T-cell (primary cell): ENCODE measurements at regions not wholly inside any gene's neighbourhood (a gene's known extent, or its start where the extent isn't known, plus 50 kb on each side); places are given as distances from the start of the nearest gene placed in this dataset.

ENCODE experiments used
- ATAC-seq, 4 experiments: fragments of 200-7000 bp in 3 of 4; fragments of 150-1000 bp in 1 of 4; cut with Tn5 transposase; replicated peaks in 1 of 4; 1 replicate in 3 of 4; 2 replicates in 1 of 4; pipeline ENCODE4 v1.10.0; 2021; ENCODE audit warnings: moderate library complexity in 3 of 4, mild to moderate bottlenecking in 2 of 4, moderate number of reproducible peaks in 1 of 4
- CTCF ChIA-PET, 2 donors: fragments of 300-600 bp; sonication (Branson Sonifier 250); formaldehyde crosslinking; loops; one replicate each; lab custom pipeline; 2022; ENCODE audit warnings: antibody characterized with exemption in 2 of 2; lab: Charles Lee
- POLR2A ChIA-PET, 2 donors: fragments of 300-600 bp; sonication (Branson Sonifier 250); formaldehyde crosslinking; loops; one replicate each; lab custom pipeline; 2022; ENCODE audit warnings: antibody characterized with exemption in 2 of 2; lab: Charles Lee
- DNase-seq, 35 experiments: peaks; one replicate each; pipeline versions ENCODE4 v3.0.0 to v3.0.0-alpha.2; 2013 to 2023
- H3K27ac ChIP-seq: one replicate; pipeline ENCODE4 v1.5.1; 2013; ENCODE audit warnings: low read length
- H3K27me3 ChIP-seq, 2 experiments: replicated peaks in 1 of 2; 1 replicate in 1 of 2; 2 replicates in 1 of 2; pipeline versions ENCODE4 v1.6.1 to v1.7.0; 2013; ENCODE audit warnings: low read length in 1 of 2, mixed read lengths in 1 of 2; ENCODE audit not compliant: control insufficient read depth in 2 of 2, insufficient read depth in 2 of 2; ENCODE audit errors: extremely low read depth in 1 of 2
- H3K36me3 ChIP-seq, 2 donors: 1 replicate in 1 of 2; 2 replicates in 1 of 2; pipeline versions ENCODE4 v1.6.1 to v1.7.0; 2013; ENCODE audit warnings: low read length in 1 of 2; ENCODE audit not compliant: control insufficient read depth in 2 of 2, insufficient read depth in 1 of 2; ENCODE audit errors: extremely low read depth in 1 of 2
- H3K4me1 ChIP-seq, 2 experiments: 1 replicate in 1 of 2; 2 replicates in 1 of 2; pipeline versions ENCODE4 v1.6.1 to v1.7.0; 2013; ENCODE audit warnings: low read length in 2 of 2, mixed read lengths in 1 of 2; ENCODE audit not compliant: insufficient read depth in 2 of 2, control insufficient read depth in 1 of 2; ENCODE audit errors: extremely low read depth in 1 of 2
- H3K4me3 ChIP-seq, 2 donors: 1 replicate in 1 of 2; 2 replicates in 1 of 2; pipeline versions ENCODE4 v1.5.1 to v1.7.0; 2013; ENCODE audit warnings: mild to moderate bottlenecking in 2 of 2, low read length in 1 of 2, moderate library complexity in 1 of 2; ENCODE audit not compliant: control insufficient read depth in 1 of 2; ENCODE audit errors: extremely low read depth in 1 of 2
- H3K9me3 ChIP-seq: 2 replicates; pipeline ENCODE4 v1.7.0; 2013
- H3K27ac Mint-ChIP-seq, 2 donors: one replicate each; pipeline ENCODE4 v1.8.0; 2020 to 2021; ENCODE audit warnings: mild to moderate bottlenecking in 2 of 2, mixed read lengths in 2 of 2
- H3K27me3 Mint-ChIP-seq, 2 donors: one replicate each; pipeline ENCODE4 v1.8.0; 2021 to 2022; ENCODE audit warnings: mixed read lengths in 2 of 2
- H3K36me3 Mint-ChIP-seq: one replicate; pipeline ENCODE4 v1.8.0; 2021; ENCODE audit warnings: mixed read lengths
- H3K4me1 Mint-ChIP-seq, 3 donors: one replicate each; pipeline ENCODE4 v1.8.0; 2020 to 2022; ENCODE audit warnings: mixed read lengths in 3 of 3, mild to moderate bottlenecking in 1 of 3
- H3K4me3 Mint-ChIP-seq, 3 donors: one replicate each; pipeline ENCODE4 v1.8.0; 2020 to 2022; ENCODE audit warnings: mild to moderate bottlenecking in 3 of 3, mixed read lengths in 3 of 3, moderate library complexity in 3 of 3
- H3K9me3 Mint-ChIP-seq, 3 donors: one replicate each; pipeline ENCODE4 v1.8.0; 2020 to 2022; ENCODE audit warnings: mixed read lengths in 3 of 3
- WGBS: methylation state at CpG from one replicate; pipeline ENCODE4 v1.1.5; 2013; ENCODE audit warnings: missing lambda C conversion rate; ENCODE audit not compliant: insufficient coverage; 5-methylcytosine and 5-hydroxymethylcytosine counted together

GRCh38 chrX:27086237-27086636 lies 376.9 kb downstream of the PPP4R3C start:
- Mint-ChIP-seq H3K27me3 (no peaks in the 10 kb centered on the region), H3K4me3 (no peak overlapping the region), H3K36me3 (no peaks in the 10 kb centered on the region), H3K27ac (no peak overlapping the region), H3K4me1 (no peaks in the 10 kb centered on the region), H3K9me3 (peaks cover 0 to 2% (median 0%) of the 10 kb centered on the region in 3 donors)
- H3K4me1 ChIP-seq: no peaks in the 10 kb centered on the region
- no peak overlapping the region for H3K4me3 ChIP-seq
- H3K9me3 ChIP-seq: no peaks in the 10 kb centered on the region
- no peak overlapping the region for H3K27ac ChIP-seq
- no CpG with 5 or more reads among the region's 1 CpG for WGBS
- CTCF ChIA-PET: no interaction called here
- no peaks in the 10 kb centered on the region for H3K36me3 ChIP-seq
- ATAC-seq (no peak), DNase-seq (no peak)
- POLR2A ChIA-PET: no interaction called here
- no peaks in the 10 kb centered on the region for H3K27me3 ChIP-seq

GRCh38 chrX:27085346-27085745 lies 377.8 kb downstream of the PPP4R3C start:
- Histone ChIP-seq H3K36me3 (no peaks in the 10 kb centered on the region), H3K27ac (no peak overlapping the region), H3K27me3 (no peaks in the 10 kb centered on the region), H3K4me1 (no peaks in the 10 kb centered on the region), H3K9me3 (no peaks in the 10 kb centered on the region), H3K4me3 (no peak overlapping the region)
- H3K4me1 Mint-ChIP-seq: no peaks in the 10 kb centered on the region
- H3K27ac Mint-ChIP-seq: no peak overlapping the region
- no peak for ATAC-seq
- DNase-seq: no peak
- no peak overlapping the region for H3K4me3 Mint-ChIP-seq
- peaks cover 0 to 2% (median 0%) of the 10 kb centered on the region in 3 donors for H3K9me3 Mint-ChIP-seq
- ChIA-PET CTCF (no interaction called here), POLR2A (no interaction called here)
- no peaks in the 10 kb centered on the region for H3K27me3 Mint-ChIP-seq
- WGBS: no CpG with 5 or more reads among the region's 4 CpGs
- H3K36me3 Mint-ChIP-seq: no peaks in the 10 kb centered on the region

GRCh38 chrX:27078371-27078770 lies 384.8 kb downstream of the PPP4R3C start:
- no CpG with 5 or more reads among the region's 1 CpG for WGBS
- POLR2A ChIA-PET: no interaction called here
- Histone ChIP-seq H3K4me3 (no peak overlapping the region), H3K36me3 (no peaks in the 10 kb centered on the region), H3K27ac (no peak overlapping the region), H3K4me1 (no peaks in the 10 kb centered on the region), H3K27me3 (no peaks in the 10 kb centered on the region), H3K9me3 (no peaks in the 10 kb centered on the region)
- DNase-seq (no peak), ATAC-seq (no peak)
- no peaks in the 10 kb centered on the region for H3K36me3 Mint-ChIP-seq
- no peaks in the 10 kb centered on the region for H3K27me3 Mint-ChIP-seq
- CTCF ChIA-PET: no interaction called here
- no peak overlapping the region for H3K27ac Mint-ChIP-seq
- H3K4me1 Mint-ChIP-seq: no peaks in the 10 kb centered on the region
- H3K4me3 Mint-ChIP-seq: no peak overlapping the region
- H3K9me3 Mint-ChIP-seq: peaks cover 0 to 4% (median 2%) of the 10 kb centered on the region in 3 donors

GRCh38 chrX:27057883-27058282 lies 405.3 kb downstream of the PPP4R3C start:
- Mint-ChIP-seq H3K9me3 (peaks cover 0 to 7% (median 6%) of the 10 kb centered on the region in 3 donors), H3K4me3 (no peak overlapping the region), H3K36me3 (no peaks in the 10 kb centered on the region), H3K27me3 (no peaks in the 10 kb centered on the region), H3K4me1 (no peaks in the 10 kb centered on the region), H3K27ac (no peak overlapping the region)
- no peak overlapping the region for H3K27ac ChIP-seq
- 80% methylated on average over 1 of the region's 5 CpGs for WGBS
- no peaks in the 10 kb centered on the region for H3K4me1 ChIP-seq
- H3K9me3 ChIP-seq: no peaks in the 10 kb centered on the region
- no peaks in the 10 kb centered on the region for H3K36me3 ChIP-seq
- ATAC-seq (no peak), DNase-seq (no peak)
- CTCF ChIA-PET: no interaction called here
- H3K4me3 ChIP-seq: no peak overlapping the region
- no peaks in the 10 kb centered on the region for H3K27me3 ChIP-seq
- POLR2A ChIA-PET: no interaction called here

GRCh38 chrX:27039332-27039731 lies 423.8 kb downstream of the PPP4R3C start:
- no peaks in the 10 kb centered on the region for H3K9me3 ChIP-seq
- Mint-ChIP-seq H3K9me3 (no peaks in the 10 kb centered on the region), H3K27ac (no peak overlapping the region), H3K27me3 (no peaks in the 10 kb centered on the region), H3K4me3 (no peak overlapping the region), H3K36me3 (no peaks in the 10 kb centered on the region), H3K4me1 (no peaks in the 10 kb centered on the region)
- ChIA-PET POLR2A (no interaction called here), CTCF (no interaction called here)
- ATAC-seq (no peak), DNase-seq (no peak)
- no CpG with 5 or more reads among the region's 1 CpG for WGBS
- no peaks in the 10 kb centered on the region for H3K36me3 ChIP-seq
- H3K4me1 ChIP-seq: no peaks in the 10 kb centered on the region
- H3K4me3 ChIP-seq: no peak overlapping the region
- no peak overlapping the region for H3K27ac ChIP-seq
- H3K27me3 ChIP-seq: no peaks in the 10 kb centered on the region

- ChIA-PET POLR2A (no interaction called here), CTCF (no interaction called here)
- no peak overlapping the region for H3K4me3 ChIP-seq
- WGBS: no CpG with 5 or more reads among the region's 5 CpGs
- Mint-ChIP-seq H3K27ac (no peak overlapping the region), H3K9me3 (peaks cover 3 to 15% (median 4%) of the 10 kb centered on the region in 3 donors), H3K4me3 (no peak overlapping the region), H3K4me1 (no peaks in the 10 kb centered on the region), H3K36me3 (no peaks in the 10 kb centered on the region), H3K27me3 (no peaks in the 10 kb centered on the region)
- no peaks in the 10 kb centered on the region for H3K9me3 ChIP-seq
- DNase-seq (no peak), ATAC-seq (no peak)
- no peak overlapping the region for H3K27ac ChIP-seq
- no peaks in the 10 kb centered on the region for H3K4me1 ChIP-seq
- H3K27me3 ChIP-seq: no peaks in the 10 kb centered on the region
- H3K36me3 ChIP-seq: no peaks in the 10 kb centered on the region
Measured at GRCh38 chrX:27008486-27008885, 454.7 kb downstream of the PPP4R3C start.

- Mint-ChIP-seq H3K4me1 (no peaks in the 10 kb centered on the region), H3K27me3 (no peaks in the 10 kb centered on the region), H3K27ac (no peak overlapping the region), H3K4me3 (no peak overlapping the region), H3K9me3 (peaks cover 4 to 10% (median 7%) of the 10 kb centered on the region in 3 donors), H3K36me3 (no peaks in the 10 kb centered on the region)
- H3K36me3 ChIP-seq: no peaks in the 10 kb centered on the region
- H3K27me3 ChIP-seq: no peaks in the 10 kb centered on the region
- no peaks in the 10 kb centered on the region for H3K9me3 ChIP-seq
- H3K4me1 ChIP-seq: no peaks in the 10 kb centered on the region
- no CpG with 5 or more reads among the region's 1 CpG for WGBS
- DNase-seq: no peak
- no peak overlapping the region for H3K27ac ChIP-seq
- POLR2A ChIA-PET: no interaction called here
- CTCF ChIA-PET: no interaction called here
- no peak overlapping the region for H3K4me3 ChIP-seq
- no peak for ATAC-seq
Measured at GRCh38 chrX:26999634-27000033, 463.5 kb downstream of the PPP4R3C start.
